ENCODE measurements at regions not wholly inside any gene's neighbourhood (a gene's known extent, or its start where the extent isn't known, plus 50 kb on each side); places are given as distances from the start of the nearest gene placed in this dataset.

GRCh38 chr13:82076496-82076895, 1735.6 kb upstream of the SPRY2 start:
- no peaks in the 10 kb centered on the region for H3K36me3 ChIP-seq (ENCODE audit: insufficient read depth, low read length)
- H3K4me2 ChIP-seq (ENCODE audit: low read length) = no peak overlapping the region
- H3K9me2 ChIP-seq (ENCODE audit: insufficient read depth, low read length) = no peaks in the 10 kb centered on the region
- H3K9me3 ChIP-seq (ENCODE audit: low read length) = no peaks in the 10 kb centered on the region
- BruUV-seq (replicated peaks) = no TSS peak
- H3K79me2 ChIP-seq (ENCODE audit: insufficient read depth, low read depth, low read length) = no peaks in the 10 kb centered on the region
- no peaks in the 10 kb centered on the region for H4K20me1 ChIP-seq (ENCODE audit: insufficient read depth, low read length)
- H3K4me3 ChIP-seq (ENCODE audit: low read depth, low read length, poor library complexity, severe bottlenecking) = no peak overlapping the region
- intact Hi-C loops (cut with micrococcal nuclease; ENCODE audit: unreplicated experiment) = no loop called here
- H3K27ac ChIP-seq (ENCODE audit: low read depth, low read length, poor library complexity, severe bottlenecking) = no peak overlapping the region
- no peaks in the 10 kb centered on the region for H3K4me1 ChIP-seq (ENCODE audit: insufficient read depth, low read length, poor library complexity, severe bottlenecking)
- TF ChIP-seq EZH2phosphoT487 (IDR thresholded peaks at IDR 0.05; ENCODE audit: borderline replicate concordance, low read depth, low read length) = no peak
- TF ChIP-seq CTCF (conservative IDR thresholded peaks at IDR 0.05; ENCODE audit: low read length) = no peak
- ChIA-PET CTCF (ENCODE audit: unreplicated experiment) (no interaction called here), POLR2A (no interaction called here)
- no peak overlapping the region for H2AFZ ChIP-seq (ENCODE audit: low read length)
- DNase-seq (ENCODE audit: low spot score) = no peak

GRCh38 chr13:82070416-82070815, 1729.5 kb upstream of the SPRY2 start:
- no peaks in the 10 kb centered on the region for H3K4me1 ChIP-seq (ENCODE audit: insufficient read depth, low read length, poor library complexity, severe bottlenecking)
- TF ChIP-seq CTCF (conservative IDR thresholded peaks at IDR 0.05; ENCODE audit: low read length) (no peak), EZH2phosphoT487 (IDR thresholded peaks at IDR 0.05; ENCODE audit: borderline replicate concordance, low read depth, low read length) (no peak)
- H3K79me2 ChIP-seq (ENCODE audit: insufficient read depth, low read depth, low read length) = no peaks in the 10 kb centered on the region
- intact Hi-C loops (cut with micrococcal nuclease; ENCODE audit: unreplicated experiment) = no loop called here
- no peak overlapping the region for H3K4me3 ChIP-seq (ENCODE audit: low read depth, low read length, poor library complexity, severe bottlenecking)
- H2AFZ ChIP-seq (ENCODE audit: low read length) = no peak overlapping the region
- no peaks in the 10 kb centered on the region for H3K9me3 ChIP-seq (ENCODE audit: low read length)
- POLR2A ChIA-PET = interaction anchor here (0.6 kb wide), 1 partner anchor 13 kb away, joined by 4 read pairs; no protein-coding TSS in a partner anchor
- no peaks in the 10 kb centered on the region for H3K9me2 ChIP-seq (ENCODE audit: insufficient read depth, low read length)
- no peak overlapping the region for H3K27ac ChIP-seq (ENCODE audit: low read depth, low read length, poor library complexity, severe bottlenecking)
- DNase-seq (ENCODE audit: low spot score) = no peak
- H3K4me2 ChIP-seq (ENCODE audit: low read length) = no peak overlapping the region
- no peaks in the 10 kb centered on the region for H3K36me3 ChIP-seq (ENCODE audit: insufficient read depth, low read length)
- BruUV-seq (replicated peaks) = no TSS peak
- no peaks in the 10 kb centered on the region for H4K20me1 ChIP-seq (ENCODE audit: insufficient read depth, low read length)
- CTCF ChIA-PET (ENCODE audit: unreplicated experiment) = no interaction called here

GRCh38 chr13:82062772-82063171, 1721.8 kb upstream of the SPRY2 start:
- H4K20me1 ChIP-seq (ENCODE audit: insufficient read depth, low read length) = no peaks in the 10 kb centered on the region
- no peak for TF ChIP-seq EZH2phosphoT487 (IDR thresholded peaks at IDR 0.05; ENCODE audit: borderline replicate concordance, low read depth, low read length)
- TF ChIP-seq CTCF (conservative IDR thresholded peaks at IDR 0.05; ENCODE audit: low read length) = no peak
- no peaks in the 10 kb centered on the region for H3K9me3 ChIP-seq (ENCODE audit: low read length)
- no TSS peak for BruUV-seq (replicated peaks)
- no peaks in the 10 kb centered on the region for H3K9me2 ChIP-seq (ENCODE audit: insufficient read depth, low read length)
- H3K27ac ChIP-seq (ENCODE audit: low read depth, low read length, poor library complexity, severe bottlenecking) = no peak overlapping the region
- no peak overlapping the region for H3K4me3 ChIP-seq (ENCODE audit: low read depth, low read length, poor library complexity, severe bottlenecking)
- H3K79me2 ChIP-seq (ENCODE audit: insufficient read depth, low read depth, low read length) = no peaks in the 10 kb centered on the region
- intact Hi-C loops (cut with micrococcal nuclease; ENCODE audit: unreplicated experiment) = no loop called here
- H3K36me3 ChIP-seq (ENCODE audit: insufficient read depth, low read length) = no peaks in the 10 kb centered on the region
- no peak for DNase-seq (ENCODE audit: low spot score)
- H3K4me2 ChIP-seq (ENCODE audit: low read length) = no peak overlapping the region
- no peaks in the 10 kb centered on the region for H3K4me1 ChIP-seq (ENCODE audit: insufficient read depth, low read length, poor library complexity, severe bottlenecking)
- ChIA-PET POLR2A (no interaction called here), CTCF (ENCODE audit: unreplicated experiment) (no interaction called here)
- H2AFZ ChIP-seq (ENCODE audit: low read length) = no peak overlapping the region
